ENCODE measurements at regions not wholly inside any gene's neighbourhood (a gene's known extent, or its start where the extent isn't known, plus 50 kb on each side); places are given as distances from the start of the nearest gene placed in this dataset.
"Not testable (repeated sequence)": the region's sequence is repeated elsewhere in the genome, so short reads cannot be mapped to it uniquely, and the experiment has no call there.

- DNase-seq, result no peak
Measured at GRCh38 chr17:83192161-83192788, 112.9 kb downstream of the METRNL start.

GRCh38 chr17:83192789-83193335 is 113.5 kb downstream of the METRNL start:
- DNase-seq, result not testable (repeated sequence)

GRCh38 chr17:83193336-83194185 is 114.2 kb downstream of the METRNL start:
- no peak for DNase-seq

GRCh38 chr17:83194186-83194561 is 114.8 kb downstream of the METRNL start:
- no peak for DNase-seq

GRCh38 chr17:83194761-83195329 is 115.4 kb downstream of the METRNL start:
- no peak for DNase-seq

- no peak for DNase-seq
Measured at GRCh38 chr17:83195330-83196023, 116.1 kb downstream of the METRNL start.

GRCh38 chr17:83196024-83196365 is 116.6 kb downstream of the METRNL start:
- DNase-seq, result no peak

- no peak for DNase-seq
Measured at GRCh38 chr17:83196366-83196765, 117.0 kb downstream of the METRNL start.

GRCh38 chr17:83196973-83197880 is 117.8 kb downstream of the METRNL start:
- no peak for DNase-seq

- no peak for DNase-seq
Measured at GRCh38 chr17:83198366-83199341, 119.2 kb downstream of the METRNL start.

- no peak for DNase-seq
Measured at GRCh38 chr17:83199500-83200201, 120.2 kb downstream of the METRNL start.

GRCh38 chr17:83200231-83200699 is 120.9 kb downstream of the METRNL start:
- DNase-seq, result no peak

GRCh38 chr17:83200751-83201150 is 121.3 kb downstream of the METRNL start:
- DNase-seq, result no peak

- no peak for DNase-seq
Measured at GRCh38 chr17:83201206-83202001, 122.0 kb downstream of the METRNL start.

- no peak for DNase-seq
Measured at GRCh38 chr17:83202002-83203000, 122.9 kb downstream of the METRNL start.

- DNase-seq, result no peak
Measured at GRCh38 chr17:83203073-83203471, 123.7 kb downstream of the METRNL start.

GRCh38 chr17:83203472-83204221 is 124.2 kb downstream of the METRNL start:
- no peak for DNase-seq

Measured in NCI-H2029 treated with DMSO at 0.1 percent for 48 hours (cell line).